Superior temporal gyrus (tissue), 1 donor: ENCODE measurements at regions not wholly inside any gene's neighbourhood (a gene's known extent, or its start where the extent isn't known, plus 50 kb on each side); places are given as distances from the start of the nearest gene placed in this dataset.
A peak's percentile ranks its signal among the peaks of the same experiment; 100 is the strongest.

Experiments used
- DNase-seq: peaks from one replicate; pipeline ENCODE4 v3.0.0-alpha.2; 2016; ENCODE audit errors: extremely low spot score

- DNase-seq = no peak
Measured at GRCh38 chr1:244220410-244220809, 169.3 kb downstream of the ZBTB18 start.

- DNase-seq = no peak
Measured at GRCh38 chr1:244221991-244222390, 170.9 kb downstream of the ZBTB18 start.

GRCh38 chr1:244224487-244225430 is 173.7 kb downstream of the ZBTB18 start:
- DNase-seq = no peak

GRCh38 chr1:244226435-244226834 is 175.4 kb downstream of the ZBTB18 start:
- DNase-seq = no peak

GRCh38 chr1:244230470-244230869 is 179.4 kb downstream of the ZBTB18 start:
- no peak for DNase-seq

GRCh38 chr1:244231193-244231571 is 180.1 kb downstream of the ZBTB18 start:
- DNase-seq = no peak

- DNase-seq = no peak
Measured at GRCh38 chr1:244231572-244232315, 180.7 kb downstream of the ZBTB18 start.

- DNase-seq = no peak
Measured at GRCh38 chr1:244234009-244234643, 183.0 kb downstream of the ZBTB18 start.

- no peak for DNase-seq
Measured at GRCh38 chr1:244235157-244235556, 184.1 kb downstream of the ZBTB18 start.

- no peak for DNase-seq
Measured at GRCh38 chr1:244236101-244236500, 185.0 kb downstream of the ZBTB18 start.

GRCh38 chr1:244236721-244237120 is 185.6 kb downstream of the ZBTB18 start:
- DNase-seq = no peak

GRCh38 chr1:244237445-244237844 is 186.4 kb downstream of the ZBTB18 start:
- DNase-seq = no peak

GRCh38 chr1:244239261-244239770 is 188.2 kb downstream of the ZBTB18 start:
- no peak for DNase-seq

GRCh38 chr1:244241438-244241837 is 190.4 kb downstream of the ZBTB18 start:
- no peak for DNase-seq

GRCh38 chr1:244242446-244242845 is 191.4 kb downstream of the ZBTB18 start:
- DNase-seq = peak; percentile 28

- DNase-seq = no peak
Measured at GRCh38 chr1:244246334-244246733, 195.3 kb downstream of the ZBTB18 start.

GRCh38 chr1:244248426-244248825 is 197.3 kb downstream of the ZBTB18 start:
- DNase-seq = no peak

- DNase-seq = no peak
Measured at GRCh38 chr1:244252211-244252610, 199.5 kb downstream of the ADSS2 start.

GRCh38 chr1:244254467-244254866 is 197.2 kb downstream of the ADSS2 start:
- no peak for DNase-seq

- DNase-seq = no peak
Measured at GRCh38 chr1:244255426-244255965, 196.2 kb downstream of the ADSS2 start.

GRCh38 chr1:244256086-244256676 is 195.5 kb downstream of the ADSS2 start:
- DNase-seq = no peak
